ENCODE measurements at regions not wholly inside any gene's neighbourhood (a gene's known extent, or its start where the extent isn't known, plus 50 kb on each side); places are given as distances from the start of the nearest gene placed in this dataset.

GRCh38 chr20:61138566-61138965, 113.5 kb upstream of the CDH4 start:
- no peaks in the 10 kb centered on the region for H3K27me3 ChIP-seq
- no peaks in the 10 kb centered on the region for H3K36me3 ChIP-seq
- H3K9me3 ChIP-seq: peaks cover 0 to 3% of the 10 kb centered on the region in 2 donors
- intact Hi-C loops (cut with DNase I): no loop called here
- H3K4me3 ChIP-seq: no peak overlapping the region
- no peaks in the 10 kb centered on the region for H3K4me1 ChIP-seq (ENCODE audit: insufficient read depth)
- TF ChIP-seq EP300 (IDR thresholded peaks at IDR 0.05) (no peak), CTCF (IDR thresholded peaks at IDR 0.05) (no peak), POLR2A (IDR thresholded peaks at IDR 0.05) (no peak)
- 72 to 83% (median 74%) methylated on average over 5 of the region's 5 CpGs for WGBS, 3 donors
- no peak for DNase-seq
- H3K27ac ChIP-seq: no peak overlapping the region

- H3K4me1 ChIP-seq (ENCODE audit: insufficient read depth): no peaks in the 10 kb centered on the region
- H3K36me3 ChIP-seq: no peaks in the 10 kb centered on the region
- WGBS, 3 donors: 64 to 72% (median 67%) methylated on average over 4 of the region's 4 CpGs
- H3K27ac ChIP-seq: no peak overlapping the region
- DNase-seq: no peak
- H3K9me3 ChIP-seq: peaks cover 0 to 3% of the 10 kb centered on the region in 2 donors
- intact Hi-C loops (cut with DNase I): no loop called here
- no peak overlapping the region for H3K4me3 ChIP-seq
- H3K27me3 ChIP-seq: no peaks in the 10 kb centered on the region
- no peak for TF ChIP-seq POLR2A (IDR thresholded peaks at IDR 0.05)
- TF ChIP-seq EP300 (IDR thresholded peaks at IDR 0.05): no peak
- no peak for TF ChIP-seq CTCF (IDR thresholded peaks at IDR 0.05)
Observed at GRCh38 chr20:61139031-61139430, 113.0 kb upstream of the CDH4 start.

GRCh38 chr20:61140576-61140975, 111.5 kb upstream of the CDH4 start:
- Histone ChIP-seq H3K9me3 (peaks cover 0 to 3% of the 10 kb centered on the region in 2 donors), H3K4me3 (no peak overlapping the region), H3K4me1 (ENCODE audit: insufficient read depth) (no peaks in the 10 kb centered on the region), H3K27ac (no peak overlapping the region), H3K36me3 (no peaks in the 10 kb centered on the region), H3K27me3 (no peaks in the 10 kb centered on the region)
- TF ChIP-seq EP300 (IDR thresholded peaks at IDR 0.05): no peak
- no peak for TF ChIP-seq CTCF (IDR thresholded peaks at IDR 0.05)
- no peak for TF ChIP-seq POLR2A (IDR thresholded peaks at IDR 0.05)
- DNase-seq: no peak
- intact Hi-C loops (cut with DNase I): no loop called here
- WGBS, 3 donors: 79 to 92% (median 85%) methylated on average over 4 of the region's 4 CpGs

GRCh38 chr20:61146023-61146422, 106.0 kb upstream of the CDH4 start:
- 62 to 66% (median 65%) methylated on average over 4 of the region's 4 CpGs for WGBS, 3 donors
- no peak for TF ChIP-seq POLR2A (IDR thresholded peaks at IDR 0.05)
- TF ChIP-seq CTCF (IDR thresholded peaks at IDR 0.05): no peak
- no peak for TF ChIP-seq EP300 (IDR thresholded peaks at IDR 0.05)
- Histone ChIP-seq H3K4me3 (no peak overlapping the region), H3K4me1 (ENCODE audit: insufficient read depth) (no peaks in the 10 kb centered on the region), H3K27me3 (no peaks in the 10 kb centered on the region), H3K36me3 (no peaks in the 10 kb centered on the region), H3K27ac (no peak overlapping the region), H3K9me3 (peaks cover 0 to 3% of the 10 kb centered on the region in 2 donors)
- intact Hi-C loops (cut with DNase I): no loop called here
- no peak for DNase-seq

GRCh38 chr20:61149636-61150035, 102.4 kb upstream of the CDH4 start:
- Histone ChIP-seq H3K27me3 (no peaks in the 10 kb centered on the region), H3K36me3 (no peaks in the 10 kb centered on the region), H3K9me3 (no peaks in the 10 kb centered on the region), H3K4me3 (no peak overlapping the region), H3K27ac (no peak overlapping the region), H3K4me1 (ENCODE audit: insufficient read depth) (no peaks in the 10 kb centered on the region)
- DNase-seq: no peak
- intact Hi-C loops (cut with DNase I): no loop called here
- WGBS, 3 donors: 69 to 76% (median 73%) methylated on average over 5 of the region's 5 CpGs
- TF ChIP-seq EP300 (IDR thresholded peaks at IDR 0.05): no peak
- TF ChIP-seq POLR2A (IDR thresholded peaks at IDR 0.05): no peak
- no peak for TF ChIP-seq CTCF (IDR thresholded peaks at IDR 0.05)
